Spleen (tissue), 11 donors: ENCODE measurements at regions not wholly inside any gene's neighbourhood (a gene's known extent, or its start where the extent isn't known, plus 50 kb on each side); places are given as distances from the start of the nearest gene placed in this dataset.

ENCODE experiments used
- DNase-seq: peaks from one replicate; pipeline ENCODE4 v3.0.0-alpha.2; 2020
- H3K27ac ChIP-seq, 8 donors: fragments of 200-600 bp; sonication (generic) in 7 of 8; 1 replicate in 4 of 8; 2 replicates in 4 of 8; pipeline versions ENCODE4 v1.5.0 to v1.8.0; 2016 to 2021; ENCODE audit warnings: inconsistent platforms in 4 of 8, mild to moderate bottlenecking in 4 of 8, moderate library complexity in 1 of 8
- H3K27me3 ChIP-seq, 7 donors: fragments of 200-600 bp; sonication (generic) in 6 of 7; replicated peaks in 1 of 7; 1 replicate in 4 of 7; 2 replicates in 3 of 7; pipeline versions ENCODE4 v1.5.0 to v1.8.0; 2016 to 2021; ENCODE audit warnings: inconsistent platforms in 3 of 7, mild to moderate bottlenecking in 1 of 7
- H3K36me3 ChIP-seq, 6 donors: fragments of 200-600 bp; sonication (generic) in 5 of 6; 1 replicate in 4 of 6; 2 replicates in 2 of 6; pipeline versions ENCODE4 v1.5.0 to v1.8.0; 2016 to 2021; ENCODE audit warnings: inconsistent platforms in 2 of 6
- H3K4me1 ChIP-seq, 6 donors: fragments of 200-600 bp; sonication (generic) in 5 of 6; 1 replicate in 3 of 6; 2 replicates in 3 of 6; pipeline versions ENCODE4 v1.5.0 to v1.8.0; 2016 to 2021; ENCODE audit warnings: inconsistent platforms in 3 of 6
- H3K4me3 ChIP-seq, 8 donors: fragments of 200-600 bp; sonication (generic) in 7 of 8; 1 replicate in 4 of 8; 2 replicates in 4 of 8; pipeline versions ENCODE4 v1.5.0 to v1.8.0; 2016 to 2021; ENCODE audit warnings: inconsistent platforms in 4 of 8, mild to moderate bottlenecking in 4 of 8, moderate library complexity in 2 of 8
- H3K9me3 ChIP-seq, 8 donors: fragments of 200-600 bp; sonication (generic) in 7 of 8; 1 replicate in 4 of 8; 2 replicates in 4 of 8; pipeline versions ENCODE4 v1.5.0 to v1.8.0; 2016 to 2021; ENCODE audit warnings: inconsistent platforms in 4 of 8
- POLR2A ChIP-seq, 3 donors: fragments of 450-650 bp; IDR thresholded peaks; one replicate each; pipeline ENCODE4 v1.5.1; 2017; ENCODE audit warnings: antibody characterized with exemption in 3 of 3, mild to moderate bottlenecking in 1 of 3
- POLR2AphosphoS5 ChIP-seq, 3 donors: sonication (generic); formaldehyde crosslinking; IDR thresholded peaks; one replicate each; pipeline ENCODE4 v1.5.1; 2017; ENCODE audit warnings: antibody characterized with exemption in 3 of 3
- WGBS, 5 donors: extraction: QIAGEN DNeasy Blood & Tissue Kit in 3 of 5; methylation state at CpG; one replicate each; pipeline versions ENCODE4 v1.1.5 to v1.1.7; 2013 to 2018; 5-methylcytosine and 5-hydroxymethylcytosine counted together
- intact Hi-C: fragments of 100-400 bp; cut with DNase I; formaldehyde crosslinking; loops from one replicate; pipeline ENCODE4 v1.15.0; 2023; ENCODE audit warnings: low total_unique reads
- TF ChIP-seq, protein P1 (sequence below), 11 experiments: fragments of 200-600 bp in 7 of 11; fragments of 450-650 bp in 4 of 11; sonication (generic) in 4 of 11; IDR thresholded peaks in 8 of 11; conservative IDR thresholded peaks in 3 of 11; 1 replicate in 7 of 11; 2 replicates in 4 of 11; pipeline versions ENCODE4 v1.4.0 to v1.8.0; 2016 to 2021; ENCODE audit warnings: antibody characterized with exemption in 11 of 11, inconsistent platforms in 4 of 11, mild to moderate bottlenecking in 1 of 11
- donor health status: healthy with polysubstance abuse.
- donor health status: DM: no; HTN: no; CAD: no; lungs with moderate emphysema.
- donor health status: DM: no; HTN: no; CAD: no.
- donor health status: Bipolar disorder and iron deficiency.
- donor health status: healthy.
- donor health status: DM: no; HTN: no; CAD: no.
- donor health status: DM: yes; HTN: yes; CAD: no.

DNA sequence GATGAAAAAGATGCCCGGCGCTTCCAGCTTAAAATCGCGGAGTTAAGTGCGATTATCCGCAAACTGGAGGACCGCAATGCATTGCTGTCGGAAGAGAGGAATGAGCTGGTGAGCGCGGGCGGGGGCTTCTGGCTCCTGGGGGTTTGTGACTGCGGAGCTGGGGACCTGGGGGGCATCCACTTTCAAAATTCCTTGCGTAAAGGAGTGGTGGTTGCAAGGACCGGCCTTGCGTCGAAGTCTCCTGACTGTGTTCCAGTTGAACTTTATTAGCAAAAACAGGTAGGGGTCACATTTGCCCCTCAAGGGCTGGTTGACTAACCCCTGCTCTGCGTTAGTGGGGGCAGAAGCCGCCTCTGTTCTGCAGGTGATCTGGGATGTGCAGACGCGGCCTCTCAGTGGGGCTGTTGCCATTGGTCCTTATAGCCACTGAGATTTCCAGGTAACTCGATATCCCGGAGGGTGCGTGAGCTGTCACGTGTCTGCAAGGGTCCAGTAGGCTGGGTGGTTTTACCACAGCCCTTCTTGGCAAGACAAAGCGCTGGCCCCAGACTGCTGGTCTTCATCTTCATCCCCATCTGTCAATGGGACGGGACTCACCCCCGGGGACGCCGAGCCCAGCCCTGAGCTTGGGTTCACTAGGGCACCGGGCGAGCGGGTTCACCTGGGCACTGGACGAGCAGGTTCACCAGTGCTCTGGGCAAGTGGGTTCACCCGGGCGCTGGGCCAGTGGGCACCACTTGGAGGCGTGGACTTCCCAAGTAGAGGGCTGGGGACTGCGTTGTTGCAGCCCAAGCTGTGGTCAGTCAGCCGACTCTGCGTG, 51.5 kb upstream of the DPYSL4 start:
- peaks cover 0 to 41% (median 3%) of the 10 kb centered on the region in 7 donors for H3K27me3 ChIP-seq
- TF ChIP-seq POLR2AphosphoS5 (IDR thresholded peaks at IDR 0.05) (no peak), POLR2A (IDR thresholded peaks at IDR 0.05) (no peak)
- TF ChIP-seq, protein P1, sequence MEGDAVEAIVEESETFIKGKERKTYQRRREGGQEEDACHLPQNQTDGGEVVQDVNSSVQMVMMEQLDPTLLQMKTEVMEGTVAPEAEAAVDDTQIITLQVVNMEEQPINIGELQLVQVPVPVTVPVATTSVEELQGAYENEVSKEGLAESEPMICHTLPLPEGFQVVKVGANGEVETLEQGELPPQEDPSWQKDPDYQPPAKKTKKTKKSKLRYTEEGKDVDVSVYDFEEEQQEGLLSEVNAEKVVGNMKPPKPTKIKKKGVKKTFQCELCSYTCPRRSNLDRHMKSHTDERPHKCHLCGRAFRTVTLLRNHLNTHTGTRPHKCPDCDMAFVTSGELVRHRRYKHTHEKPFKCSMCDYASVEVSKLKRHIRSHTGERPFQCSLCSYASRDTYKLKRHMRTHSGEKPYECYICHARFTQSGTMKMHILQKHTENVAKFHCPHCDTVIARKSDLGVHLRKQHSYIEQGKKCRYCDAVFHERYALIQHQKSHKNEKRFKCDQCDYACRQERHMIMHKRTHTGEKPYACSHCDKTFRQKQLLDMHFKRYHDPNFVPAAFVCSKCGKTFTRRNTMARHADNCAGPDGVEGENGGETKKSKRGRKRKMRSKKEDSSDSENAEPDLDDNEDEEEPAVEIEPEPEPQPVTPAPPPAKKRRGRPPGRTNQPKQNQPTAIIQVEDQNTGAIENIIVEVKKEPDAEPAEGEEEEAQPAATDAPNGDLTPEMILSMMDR (IDR thresholded peaks at IDR 0.05 in 8 of 11, conservative IDR thresholded peaks at IDR 0.05 in 3 of 11) = no peak
- peak; percentile 67 for DNase-seq
- no peak overlapping the region for H3K4me3 ChIP-seq
- 82 to 88% (median 87%) methylated on average over 35 to 39 of the region's 39 CpGs for WGBS, 5 donors
- intact Hi-C loops = loop anchor here (10.0 kb wide), 1 partner anchor 250 kb away; no protein-coding TSS in a partner anchor
- H3K4me1 ChIP-seq = peaks cover 0 to 8% (median 0%) of the 10 kb centered on the region in 6 donors
- H3K9me3 ChIP-seq = no peaks in the 10 kb centered on the region
- H3K36me3 ChIP-seq = no peaks in the 10 kb centered on the region
- no peak overlapping the region for H3K27ac ChIP-seq

DNA sequence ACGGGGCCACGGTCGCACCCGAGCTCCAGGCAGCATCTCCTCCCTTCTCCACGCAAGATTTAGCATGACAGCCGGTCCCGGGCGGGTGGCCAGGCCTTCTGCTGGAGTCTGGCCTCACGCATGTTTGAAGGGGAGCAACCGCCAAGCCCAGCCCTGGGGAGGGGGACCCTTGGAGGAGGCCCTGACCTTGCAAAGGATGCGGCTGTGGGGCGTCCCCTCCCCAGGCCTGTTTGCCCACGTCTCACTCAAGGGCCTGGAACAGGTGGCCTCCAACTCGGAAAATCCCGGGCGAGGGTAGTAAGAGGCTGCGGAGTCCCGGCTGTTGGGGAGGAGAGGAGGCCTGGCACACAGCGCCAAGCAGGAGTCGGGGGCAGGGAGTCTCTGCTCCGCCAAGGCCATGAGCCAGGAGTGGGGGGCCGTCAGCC, 50.6 kb upstream of the DPYSL4 start:
- no peak overlapping the region for H3K4me3 ChIP-seq
- TF ChIP-seq, protein P1 (IDR thresholded peaks at IDR 0.05 in 8 of 11, conservative IDR thresholded peaks at IDR 0.05 in 3 of 11) = no peak
- TF ChIP-seq POLR2A (IDR thresholded peaks at IDR 0.05) (no peak), POLR2AphosphoS5 (IDR thresholded peaks at IDR 0.05) (no peak)
- DNase-seq = peak; percentile 49
- no peak overlapping the region for H3K27ac ChIP-seq
- H3K9me3 ChIP-seq = no peaks in the 10 kb centered on the region
- H3K27me3 ChIP-seq = peaks cover 0 to 37% (median 3%) of the 10 kb centered on the region in 7 donors
- H3K4me1 ChIP-seq = peaks cover 0 to 8% (median 0%) of the 10 kb centered on the region in 6 donors
- H3K36me3 ChIP-seq = no peaks in the 10 kb centered on the region
- intact Hi-C loops = loop anchor here (10.0 kb wide), 1 partner anchor 251 kb away; no protein-coding TSS in a partner anchor
- 85 to 90% (median 88%) methylated on average over 21 to 22 of the region's 22 CpGs for WGBS, 5 donors

DNA sequence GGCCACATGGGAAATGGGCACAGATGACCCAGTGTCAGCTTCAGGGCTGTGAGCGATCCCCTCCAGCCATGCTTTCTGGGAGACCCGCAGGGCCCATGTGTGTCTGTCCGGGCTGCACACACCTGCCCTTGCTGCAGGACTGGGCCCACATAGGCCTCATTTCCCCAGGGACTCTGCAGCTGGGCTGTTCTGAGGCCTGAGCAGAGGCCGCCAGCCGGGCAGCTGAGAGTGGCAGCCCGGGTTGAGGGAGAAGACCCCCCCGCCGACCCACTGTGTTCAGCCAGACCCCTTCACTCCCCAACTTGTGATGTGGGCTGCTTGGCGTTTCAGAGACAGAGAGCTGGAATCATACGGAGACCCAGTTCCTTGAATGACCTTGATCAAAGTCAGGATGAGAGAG, 50.1 kb upstream of the DPYSL4 start:
- Histone ChIP-seq H3K36me3 (no peaks in the 10 kb centered on the region), H3K27me3 (peaks cover 0 to 37% (median 9%) of the 10 kb centered on the region in 7 donors), H3K9me3 (no peaks in the 10 kb centered on the region), H3K27ac (no peak overlapping the region), H3K4me3 (no peak overlapping the region), H3K4me1 (peaks cover 0 to 8% (median 0%) of the 10 kb centered on the region in 6 donors)
- intact Hi-C loops = loop anchor here (10.0 kb wide), 1 partner anchor 252 kb away; no protein-coding TSS in a partner anchor
- peak; percentile 52 for DNase-seq
- WGBS, 5 donors = 66 to 90% (median 78%) methylated on average over 4 to 10 of the region's 10 CpGs
- TF ChIP-seq, protein P1 (IDR thresholded peaks at IDR 0.05 in 8 of 11, conservative IDR thresholded peaks at IDR 0.05 in 3 of 11) = no peak
- no peak for TF ChIP-seq POLR2AphosphoS5 (IDR thresholded peaks at IDR 0.05)
- TF ChIP-seq POLR2A (IDR thresholded peaks at IDR 0.05) = no peak
